ENCODE measurements at regions not wholly inside any gene's neighbourhood (a gene's known extent, or its start where the extent isn't known, plus 50 kb on each side); places are given as distances from the start of the nearest gene placed in this dataset.
"Not testable (repeated sequence)": the region's sequence is repeated elsewhere in the genome, so short reads cannot be mapped to it uniquely, and the experiment has no call there.

DNA sequence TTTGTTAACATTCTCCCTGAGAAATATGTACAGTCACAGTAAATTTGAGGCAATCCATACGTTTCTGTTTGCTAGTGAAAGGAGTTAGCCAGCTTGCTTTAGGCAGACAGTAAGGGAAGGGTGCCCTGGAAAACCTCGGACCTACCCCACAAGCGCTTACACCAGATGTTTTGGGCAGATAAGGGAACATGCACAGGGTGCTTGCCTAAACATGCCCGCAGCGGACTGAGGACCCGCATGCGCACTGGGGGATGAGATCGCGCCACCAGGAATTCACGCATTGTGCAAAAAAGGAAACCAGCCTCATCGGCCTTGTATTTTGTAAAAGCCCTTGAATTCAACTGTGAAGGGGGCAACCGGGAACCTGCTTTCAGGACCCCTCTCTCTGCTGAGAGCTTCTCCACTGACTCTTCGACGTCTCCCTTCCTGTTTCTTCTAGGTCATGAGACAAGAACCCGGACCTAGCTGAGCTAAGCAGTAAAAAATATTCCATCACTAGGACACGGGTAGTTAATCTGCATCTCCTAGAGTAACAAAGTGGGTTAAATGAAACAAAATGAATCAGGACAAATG lies 1399.2 kb upstream of the ATXN8OS start:
- no peaks in the 10 kb centered on the region for H3K27me3 ChIP-seq (ENCODE audit: insufficient read depth, poor library complexity, severe bottlenecking)
- H3K4me3 ChIP-seq (replicated peaks; ENCODE audit: insufficient read depth, low read length): no peak overlapping the region
- TF ChIP-seq GABPA (IDR thresholded peaks at IDR 0.05; ENCODE audit: low read depth): no peak
- TF ChIP-seq POLR2AphosphoS5 (IDR thresholded peaks at IDR 0.05; ENCODE audit: low read depth): no peak
- no peak for TF ChIP-seq SPI1 (IDR thresholded peaks at IDR 0.05; ENCODE audit: borderline replicate concordance, low read depth)
- TF ChIP-seq, protein P1, sequence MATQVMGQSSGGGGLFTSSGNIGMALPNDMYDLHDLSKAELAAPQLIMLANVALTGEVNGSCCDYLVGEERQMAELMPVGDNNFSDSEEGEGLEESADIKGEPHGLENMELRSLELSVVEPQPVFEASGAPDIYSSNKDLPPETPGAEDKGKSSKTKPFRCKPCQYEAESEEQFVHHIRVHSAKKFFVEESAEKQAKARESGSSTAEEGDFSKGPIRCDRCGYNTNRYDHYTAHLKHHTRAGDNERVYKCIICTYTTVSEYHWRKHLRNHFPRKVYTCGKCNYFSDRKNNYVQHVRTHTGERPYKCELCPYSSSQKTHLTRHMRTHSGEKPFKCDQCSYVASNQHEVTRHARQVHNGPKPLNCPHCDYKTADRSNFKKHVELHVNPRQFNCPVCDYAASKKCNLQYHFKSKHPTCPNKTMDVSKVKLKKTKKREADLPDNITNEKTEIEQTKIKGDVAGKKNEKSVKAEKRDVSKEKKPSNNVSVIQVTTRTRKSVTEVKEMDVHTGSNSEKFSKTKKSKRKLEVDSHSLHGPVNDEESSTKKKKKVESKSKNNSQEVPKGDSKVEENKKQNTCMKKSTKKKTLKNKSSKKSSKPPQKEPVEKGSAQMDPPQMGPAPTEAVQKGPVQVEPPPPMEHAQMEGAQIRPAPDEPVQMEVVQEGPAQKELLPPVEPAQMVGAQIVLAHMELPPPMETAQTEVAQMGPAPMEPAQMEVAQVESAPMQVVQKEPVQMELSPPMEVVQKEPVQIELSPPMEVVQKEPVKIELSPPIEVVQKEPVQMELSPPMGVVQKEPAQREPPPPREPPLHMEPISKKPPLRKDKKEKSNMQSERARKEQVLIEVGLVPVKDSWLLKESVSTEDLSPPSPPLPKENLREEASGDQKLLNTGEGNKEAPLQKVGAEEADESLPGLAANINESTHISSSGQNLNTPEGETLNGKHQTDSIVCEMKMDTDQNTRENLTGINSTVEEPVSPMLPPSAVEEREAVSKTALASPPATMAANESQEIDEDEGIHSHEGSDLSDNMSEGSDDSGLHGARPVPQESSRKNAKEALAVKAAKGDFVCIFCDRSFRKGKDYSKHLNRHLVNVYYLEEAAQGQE (IDR thresholded peaks at IDR 0.05; ENCODE audit: insufficient replicate concordance, low read depth): no peak
- TF ChIP-seq, protein P2, sequence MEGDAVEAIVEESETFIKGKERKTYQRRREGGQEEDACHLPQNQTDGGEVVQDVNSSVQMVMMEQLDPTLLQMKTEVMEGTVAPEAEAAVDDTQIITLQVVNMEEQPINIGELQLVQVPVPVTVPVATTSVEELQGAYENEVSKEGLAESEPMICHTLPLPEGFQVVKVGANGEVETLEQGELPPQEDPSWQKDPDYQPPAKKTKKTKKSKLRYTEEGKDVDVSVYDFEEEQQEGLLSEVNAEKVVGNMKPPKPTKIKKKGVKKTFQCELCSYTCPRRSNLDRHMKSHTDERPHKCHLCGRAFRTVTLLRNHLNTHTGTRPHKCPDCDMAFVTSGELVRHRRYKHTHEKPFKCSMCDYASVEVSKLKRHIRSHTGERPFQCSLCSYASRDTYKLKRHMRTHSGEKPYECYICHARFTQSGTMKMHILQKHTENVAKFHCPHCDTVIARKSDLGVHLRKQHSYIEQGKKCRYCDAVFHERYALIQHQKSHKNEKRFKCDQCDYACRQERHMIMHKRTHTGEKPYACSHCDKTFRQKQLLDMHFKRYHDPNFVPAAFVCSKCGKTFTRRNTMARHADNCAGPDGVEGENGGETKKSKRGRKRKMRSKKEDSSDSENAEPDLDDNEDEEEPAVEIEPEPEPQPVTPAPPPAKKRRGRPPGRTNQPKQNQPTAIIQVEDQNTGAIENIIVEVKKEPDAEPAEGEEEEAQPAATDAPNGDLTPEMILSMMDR (IDR thresholded peaks at IDR 0.05; ENCODE audit: insufficient read depth, low read length): no peak
- no peak for DNase-seq (ENCODE audit: low read depth in 1 of 2, low spot score in 1 of 2)
- H3K27ac ChIP-seq (replicated peaks): no peak overlapping the region

DNA sequence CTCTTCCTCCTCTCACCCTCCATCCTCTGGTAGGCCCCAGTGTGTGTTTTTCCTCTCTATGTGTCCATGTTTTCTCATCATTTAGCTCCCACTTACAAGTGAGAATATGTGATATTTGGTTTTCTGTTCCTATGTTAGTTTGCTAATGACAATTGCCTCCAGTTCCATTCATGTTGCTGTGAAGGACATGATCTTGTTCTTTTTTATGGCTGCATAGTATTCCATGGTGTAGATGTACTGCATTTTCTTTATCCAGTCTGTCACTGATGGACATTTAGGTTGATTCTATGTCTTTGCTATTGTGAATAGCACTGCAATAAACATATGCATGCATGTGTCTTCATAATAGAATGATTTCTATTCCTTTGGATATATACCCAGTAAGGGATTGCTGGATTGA lies 1401.6 kb upstream of the ATXN8OS start:
- H3K4me3 ChIP-seq (replicated peaks; ENCODE audit: insufficient read depth, low read length); H3K27ac ChIP-seq (replicated peaks); H3K27me3 ChIP-seq (ENCODE audit: insufficient read depth, poor library complexity, severe bottlenecking); DNase-seq (ENCODE audit: low read depth in 1 of 2, low spot score in 1 of 2): not testable (repeated sequence)

DNA sequence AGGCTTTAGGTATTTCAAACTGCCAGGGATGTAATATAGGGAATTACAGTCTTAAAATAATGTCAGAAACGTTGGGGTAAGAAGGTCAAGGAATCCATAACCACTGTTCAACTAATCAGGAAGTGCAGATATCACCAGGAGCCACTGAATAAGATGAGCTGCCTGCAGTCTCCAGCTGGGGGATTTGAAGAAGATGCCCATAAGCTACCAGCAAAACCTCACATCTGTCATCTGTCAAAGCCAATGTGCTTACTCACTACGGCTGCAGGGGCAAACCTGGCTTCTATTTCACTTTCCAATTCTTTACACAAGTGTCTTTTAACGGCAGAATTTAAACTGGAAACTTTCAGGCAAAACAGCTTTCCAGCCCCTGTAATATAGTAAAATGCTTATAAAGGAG lies 1410.1 kb upstream of the ATXN8OS start:
- no peak overlapping the region for H3K27ac ChIP-seq (replicated peaks)
- no peaks in the 10 kb centered on the region for H3K27me3 ChIP-seq (ENCODE audit: insufficient read depth, poor library complexity, severe bottlenecking)
- DNase-seq (ENCODE audit: low read depth in 1 of 2, low spot score in 1 of 2): no peak
- no peak overlapping the region for H3K4me3 ChIP-seq (replicated peaks; ENCODE audit: insufficient read depth, low read length)
- TF ChIP-seq, protein P1 (IDR thresholded peaks at IDR 0.05; ENCODE audit: insufficient replicate concordance, low read depth): no peak
- TF ChIP-seq SPI1 (IDR thresholded peaks at IDR 0.05; ENCODE audit: borderline replicate concordance, low read depth): no peak
- no peak for TF ChIP-seq GABPA (IDR thresholded peaks at IDR 0.05; ENCODE audit: low read depth)
- no peak for TF ChIP-seq POLR2AphosphoS5 (IDR thresholded peaks at IDR 0.05; ENCODE audit: low read depth)
- TF ChIP-seq, protein P2 (IDR thresholded peaks at IDR 0.05; ENCODE audit: insufficient read depth, low read length): no peak

DNA sequence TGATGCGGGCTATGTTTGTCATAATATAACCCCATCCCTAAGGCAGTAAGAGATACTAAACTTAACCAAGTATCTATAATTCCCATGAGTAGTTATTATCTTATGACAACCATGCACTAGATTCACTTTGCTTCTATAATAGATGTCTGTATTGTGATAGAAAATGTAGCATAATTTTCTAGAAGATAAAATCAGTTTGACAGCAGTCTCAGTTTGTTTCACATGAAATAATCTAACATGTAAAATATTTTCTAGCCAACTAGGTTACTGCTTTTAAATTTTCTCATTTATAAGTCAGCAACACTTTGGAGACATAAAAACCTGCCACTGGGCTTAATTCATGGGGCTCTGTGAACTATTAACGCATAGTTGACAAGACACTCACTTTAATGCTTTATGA lies 1410.7 kb upstream of the ATXN8OS start:
- no peak for TF ChIP-seq GABPA (IDR thresholded peaks at IDR 0.05; ENCODE audit: low read depth)
- TF ChIP-seq, protein P2 (IDR thresholded peaks at IDR 0.05; ENCODE audit: insufficient read depth, low read length): no peak
- TF ChIP-seq, protein P1 (IDR thresholded peaks at IDR 0.05; ENCODE audit: insufficient replicate concordance, low read depth): no peak
- TF ChIP-seq POLR2AphosphoS5 (IDR thresholded peaks at IDR 0.05; ENCODE audit: low read depth): no peak
- TF ChIP-seq SPI1 (IDR thresholded peaks at IDR 0.05; ENCODE audit: borderline replicate concordance, low read depth): no peak
- DNase-seq (ENCODE audit: low read depth in 1 of 2, low spot score in 1 of 2): no peak
- no peak overlapping the region for H3K27ac ChIP-seq (replicated peaks)
- no peak overlapping the region for H3K4me3 ChIP-seq (replicated peaks; ENCODE audit: insufficient read depth, low read length)
- no peaks in the 10 kb centered on the region for H3K27me3 ChIP-seq (ENCODE audit: insufficient read depth, poor library complexity, severe bottlenecking)

All from HL-60 (cell line).